ENCODE measurements at regions not wholly inside any gene's neighbourhood (a gene's known extent, or its start where the extent isn't known, plus 50 kb on each side); places are given as distances from the start of the nearest gene placed in this dataset.

GRCh38 chr6:137792160-137793033 lies 74.7 kb upstream of the TNFAIP3 start:
- TF ChIP-seq EZH2 (IDR thresholded peaks at IDR 0.05): no peak
- TF ChIP-seq POLR2AphosphoS5 (IDR thresholded peaks at IDR 0.05; ENCODE audit: borderline replicate concordance, low read depth, low read length): no peak
